A172 (cell line): ENCODE measurements at regions not wholly inside any gene's neighbourhood (a gene's known extent, or its start where the extent isn't known, plus 50 kb on each side); places are given as distances from the start of the nearest gene placed in this dataset.
"Not testable (repeated sequence)": the region's sequence is repeated elsewhere in the genome, so short reads cannot be mapped to it uniquely, and the experiment has no call there.

Experiments
- DNase-seq: peaks from one replicate; pipeline ENCODE4 v3.0.0-alpha.2; 2015; ENCODE audit warnings: low spot score

DNA sequence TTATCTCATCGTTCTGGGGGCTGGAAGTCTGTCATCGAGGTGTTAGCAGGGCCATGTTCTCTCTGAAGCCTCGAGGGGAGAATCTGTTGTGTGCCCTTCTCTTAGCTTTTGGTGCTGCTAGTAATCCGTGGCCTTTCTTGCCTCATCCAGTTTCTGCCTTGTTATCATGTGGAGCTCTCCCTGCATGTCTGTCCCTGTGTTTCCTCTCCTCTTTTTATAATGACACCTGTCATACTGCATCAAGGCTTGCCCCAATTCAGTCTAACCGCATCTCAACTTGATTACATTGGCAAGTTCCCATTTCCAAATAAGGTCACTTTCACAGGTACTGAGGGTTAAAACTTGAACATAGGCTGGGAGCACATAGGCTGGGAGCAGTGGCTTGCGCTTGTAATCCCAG, 82.6 kb upstream of the CNIH3 start:
- no peak for DNase-seq

DNA sequence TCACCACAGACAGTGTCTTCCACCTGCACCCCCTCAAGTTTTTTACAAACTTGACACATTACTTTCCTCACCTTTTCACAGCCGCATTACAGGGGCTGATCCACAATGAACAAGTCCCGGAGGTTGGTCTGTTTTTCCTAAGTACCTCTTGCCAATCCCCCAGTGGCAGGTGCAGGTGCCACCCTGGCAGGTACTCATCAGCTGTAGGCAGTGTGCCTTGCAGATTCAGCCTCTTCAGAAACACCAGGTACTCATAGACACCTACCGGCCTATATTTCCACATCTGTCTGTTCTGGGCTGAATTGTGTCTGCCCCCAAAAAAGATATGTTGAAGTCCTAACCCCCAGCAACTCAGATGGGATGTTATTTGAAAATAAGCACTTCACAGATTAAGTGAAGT, 81.4 kb upstream of the CNIH3 start:
- no peak for DNase-seq

DNA sequence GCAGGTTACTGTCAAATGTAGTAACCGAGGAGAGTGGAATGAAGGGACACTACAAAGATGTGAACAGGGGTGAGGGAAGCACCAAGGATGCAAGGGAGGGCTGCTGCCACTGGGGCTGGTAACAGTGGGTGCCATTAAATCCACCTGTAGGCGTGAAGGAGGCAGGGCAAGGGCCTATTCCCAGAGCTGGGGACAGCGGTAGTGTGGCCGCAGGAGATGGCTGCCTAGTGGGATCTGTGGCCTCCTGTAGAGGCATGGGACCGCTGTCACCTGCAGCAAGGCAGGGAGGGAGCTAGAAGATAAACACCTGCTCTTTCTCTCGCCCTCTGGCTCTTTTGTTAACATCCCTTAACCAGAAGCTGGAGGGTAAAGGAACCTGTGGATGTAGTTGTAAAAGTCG, 80.5 kb upstream of the CNIH3 start:
- DNase-seq: no peak

DNA sequence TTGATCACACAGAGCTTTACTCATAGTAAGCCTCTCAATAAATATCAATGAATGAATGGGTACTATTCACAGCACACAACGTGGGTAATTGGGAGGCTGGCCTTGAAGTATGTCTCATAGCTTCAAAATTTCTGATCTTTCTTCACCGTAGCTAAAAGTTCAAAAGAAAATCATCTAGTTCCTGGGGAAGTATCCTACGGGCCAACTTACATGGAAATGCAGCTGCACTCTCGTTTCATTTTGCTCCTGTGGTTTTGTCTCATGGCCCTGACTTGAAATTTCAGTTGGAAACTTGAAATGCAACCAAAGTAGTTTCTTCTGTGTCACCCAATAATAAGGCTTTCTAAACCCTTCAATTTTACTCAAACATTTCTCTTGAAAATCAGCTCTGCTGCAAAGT, 76.1 kb upstream of the CNIH3 start:
- no peak for DNase-seq

DNA sequence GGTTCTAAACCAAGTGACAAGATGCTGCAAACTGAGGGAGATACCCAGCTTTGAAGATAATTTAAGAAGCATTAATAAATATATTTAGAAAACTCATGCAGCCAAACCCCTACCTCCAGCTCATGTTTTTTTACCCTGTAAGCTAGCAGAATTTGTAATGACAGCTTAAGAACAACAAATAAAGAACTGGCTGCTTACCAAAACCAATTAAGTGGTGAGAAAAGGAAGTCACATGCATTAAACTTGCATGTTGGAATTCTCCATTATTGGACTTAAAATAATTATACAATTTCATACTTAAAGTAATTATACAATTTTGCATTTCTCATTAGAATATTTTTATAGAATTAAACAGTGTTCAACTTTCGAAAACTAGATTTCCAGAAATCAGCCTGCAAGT, 75.6 kb upstream of the CNIH3 start:
- DNase-seq: peak; percentile 50

DNA sequence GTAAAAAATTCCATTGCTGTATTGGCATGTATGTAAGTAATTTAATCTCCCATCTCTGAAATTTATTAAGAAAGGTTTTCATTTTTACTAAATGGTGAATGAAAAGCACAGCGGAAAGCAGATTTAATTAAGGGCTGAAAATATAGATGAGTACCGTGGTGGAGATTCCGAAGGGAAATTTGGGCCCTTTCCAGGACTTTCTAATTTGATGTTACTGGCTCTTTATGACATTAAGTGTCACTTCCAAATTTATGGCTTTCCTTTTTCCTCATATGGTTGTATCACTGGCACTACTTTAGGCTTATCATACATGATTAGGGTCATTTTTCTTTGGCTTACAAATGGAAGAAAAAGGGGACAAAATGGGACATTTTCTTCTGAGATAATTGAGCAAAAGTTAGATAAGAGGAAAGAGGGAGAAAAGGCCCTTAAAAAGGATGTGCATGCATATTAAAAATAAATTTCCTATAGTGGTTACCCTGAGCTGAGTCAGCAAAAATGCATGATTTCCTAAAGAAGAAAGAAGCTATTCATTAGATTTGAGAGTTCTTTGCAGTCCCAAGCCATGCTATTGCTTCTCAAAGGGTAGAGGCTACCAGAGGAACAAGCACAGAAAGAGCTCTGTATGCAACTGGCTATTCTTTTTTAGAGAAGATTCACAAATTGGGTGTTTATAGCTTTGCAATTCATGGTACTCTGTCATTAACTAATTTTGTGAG, 74.9 kb upstream of the CNIH3 start:
- DNase-seq: no peak

DNA sequence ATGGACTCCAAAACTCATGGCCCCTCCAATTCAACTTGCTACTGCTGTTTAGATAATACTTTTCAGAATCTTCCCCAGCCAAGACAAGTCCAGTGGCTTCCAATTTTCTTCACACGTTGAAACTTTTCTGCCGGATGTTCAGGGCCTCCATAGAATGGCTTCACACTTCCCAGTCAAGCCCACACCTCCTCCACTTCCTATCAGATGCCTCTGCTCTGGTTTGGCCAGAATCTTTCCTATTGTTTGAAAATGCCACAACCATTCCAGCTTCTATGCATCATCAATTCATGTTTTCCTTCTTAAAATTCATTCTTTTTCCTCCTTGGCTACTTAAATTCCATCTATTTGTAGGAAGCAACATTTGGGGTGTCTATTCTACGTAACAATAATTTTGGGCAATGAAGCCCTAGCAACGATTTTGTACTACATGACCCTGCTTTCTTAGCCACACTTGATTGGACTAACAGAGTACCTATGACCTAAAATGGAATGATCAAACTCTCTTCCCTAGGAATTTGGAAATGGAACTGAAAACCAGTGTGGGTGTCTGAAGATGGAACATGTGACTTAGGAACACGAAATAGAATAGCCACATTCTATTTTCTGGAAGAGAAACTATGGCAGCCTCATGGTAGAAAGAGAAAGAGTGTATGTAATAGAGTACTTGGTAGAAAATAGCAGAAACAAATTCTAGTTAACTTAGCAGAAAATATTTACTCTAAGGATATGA, 74.1 kb upstream of the CNIH3 start:
- peak; percentile 64 for DNase-seq

DNA sequence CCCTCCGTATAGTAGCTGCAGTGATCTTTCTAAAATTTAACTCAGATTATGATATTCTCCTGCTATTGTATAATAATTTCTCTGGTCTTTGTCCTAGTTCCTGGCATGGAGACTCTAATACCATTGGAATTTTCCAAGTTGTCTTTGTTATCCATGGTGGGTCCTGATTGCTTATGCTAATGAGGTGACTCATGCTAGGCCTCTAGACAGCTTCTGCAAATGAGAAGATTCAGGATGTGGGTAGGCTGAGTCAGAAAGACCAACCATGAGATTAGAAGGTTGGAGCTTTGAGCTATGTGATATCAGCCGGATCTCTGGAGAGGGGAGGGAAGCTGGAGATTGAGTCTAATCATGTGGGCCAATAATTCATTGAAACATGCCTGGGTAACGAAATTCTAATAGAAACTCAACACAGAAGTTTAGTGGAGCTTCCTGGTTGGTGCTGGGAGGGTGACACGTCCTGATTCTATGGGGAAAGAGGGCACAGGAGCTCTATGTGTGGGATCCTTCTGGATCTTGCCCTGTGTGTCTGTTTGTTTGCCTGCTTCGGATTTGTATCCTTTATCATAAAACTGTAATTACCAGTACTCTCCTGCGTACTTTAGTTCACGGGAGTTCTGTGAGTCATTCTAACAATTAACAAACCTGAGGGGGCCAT, 73.2 kb upstream of the CNIH3 start:
- peak; percentile 100 for DNase-seq

DNA sequence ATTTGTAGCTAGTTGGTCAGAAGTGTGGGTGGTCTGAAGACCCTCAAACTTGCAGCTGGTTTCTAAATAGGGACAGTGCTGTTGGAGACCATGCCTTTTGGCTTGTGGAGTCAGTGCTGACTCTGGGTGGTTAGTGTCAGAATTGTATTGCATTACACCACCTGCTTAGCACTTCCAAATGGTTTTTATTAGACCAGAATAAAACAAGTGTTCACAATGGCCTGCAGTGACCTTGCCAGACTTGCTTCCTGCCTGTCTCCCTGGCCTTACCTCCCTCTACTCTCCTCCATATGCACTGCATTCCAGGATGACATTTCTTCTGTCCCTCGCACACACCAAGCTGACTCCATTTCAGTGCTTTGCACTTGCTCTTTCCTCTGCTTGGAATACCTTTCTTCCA, 72.7 kb upstream of the CNIH3 start:
- peak; percentile 82 for DNase-seq

DNA sequence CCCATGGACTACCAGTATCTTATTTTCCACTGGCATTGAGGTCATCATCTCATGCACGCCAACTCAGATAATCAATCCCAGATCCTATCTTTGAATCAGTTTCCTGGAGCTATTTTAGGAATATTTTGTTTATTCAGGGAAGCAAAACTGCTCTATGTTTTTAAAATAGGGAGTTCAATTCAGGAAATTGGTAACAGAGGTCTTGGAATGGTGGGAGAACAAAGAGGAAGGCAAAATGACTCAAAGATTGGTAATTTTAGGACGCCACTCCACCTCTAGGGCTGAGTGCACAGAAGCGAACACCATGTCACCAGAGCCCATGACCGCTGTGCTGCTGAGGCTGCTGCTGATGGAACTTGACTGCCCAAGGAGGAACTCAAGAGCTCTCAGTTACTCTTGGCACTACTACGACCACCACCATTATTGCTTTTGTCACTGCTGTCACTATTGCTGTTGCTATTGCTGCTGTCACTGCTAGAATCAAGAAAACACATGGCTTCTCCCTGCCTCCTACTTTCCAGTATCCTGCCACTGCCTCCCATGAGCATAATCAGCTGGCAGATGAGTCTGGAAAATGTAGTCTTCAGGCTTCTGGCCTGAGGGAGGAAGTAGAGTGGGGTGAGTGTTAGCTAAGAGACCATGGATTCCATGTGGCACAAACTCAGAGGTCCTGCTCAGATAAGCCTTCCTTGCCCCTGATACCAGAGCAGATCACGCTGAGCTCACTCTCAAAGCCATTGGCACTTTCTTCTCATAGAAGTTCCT, 71.6 kb upstream of the CNIH3 start:
- DNase-seq: no peak

DNA sequence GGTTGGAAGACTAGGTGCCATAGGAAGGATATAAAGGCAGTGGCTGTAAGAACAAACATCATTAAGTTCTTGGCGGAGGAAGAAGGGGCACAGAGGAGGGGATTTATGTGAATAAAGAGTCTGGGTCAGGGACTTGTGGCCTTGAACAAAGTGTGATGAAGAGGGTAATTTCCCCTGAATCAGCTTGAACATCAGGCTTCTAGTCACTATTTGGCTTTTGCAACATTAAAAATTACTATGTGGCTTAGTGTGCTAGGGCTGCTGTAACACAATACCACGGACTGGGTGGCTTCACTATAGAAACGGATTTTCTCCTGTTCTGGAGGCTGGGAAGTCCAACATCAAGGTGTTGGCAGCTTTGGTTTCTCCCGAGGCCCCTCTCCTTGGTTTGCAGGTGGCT, 70.5 kb upstream of the CNIH3 start:
- no peak for DNase-seq

DNA sequence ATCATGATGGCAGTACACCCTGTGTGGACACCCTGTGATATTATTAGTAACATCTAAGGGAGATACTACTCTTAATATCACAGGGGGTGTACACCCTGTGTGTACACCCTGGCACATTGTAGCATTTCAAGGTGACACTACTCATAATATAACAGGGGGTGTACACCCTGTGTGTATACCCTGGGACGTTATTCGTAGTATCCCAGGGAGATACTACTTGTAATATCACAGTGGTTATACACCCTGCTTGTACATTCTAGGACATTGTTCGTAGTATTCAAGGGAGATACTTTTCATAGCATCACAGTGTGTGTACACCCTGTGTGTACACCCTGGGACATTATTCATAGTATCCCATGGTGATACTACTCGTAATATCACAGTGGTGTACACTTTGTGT, 67.4 kb upstream of the CNIH3 start:
- no peak for DNase-seq

DNA sequence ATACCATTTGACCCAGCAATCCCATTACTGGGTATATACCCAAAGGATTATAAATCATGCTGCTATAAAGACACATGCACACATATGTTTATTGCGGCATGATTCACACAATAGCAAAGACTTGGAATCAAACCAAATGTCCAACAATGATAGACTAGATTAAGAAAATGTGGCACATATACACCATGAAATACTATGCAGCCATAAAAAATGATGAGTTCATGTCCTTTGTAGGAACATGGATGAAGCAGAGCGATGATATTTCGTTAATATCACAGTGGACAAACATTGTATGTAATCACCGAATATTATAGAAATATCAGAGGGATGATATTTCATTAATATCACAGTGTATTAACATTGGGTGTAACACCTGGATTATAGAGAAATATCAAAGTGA, 64.9 kb upstream of the CNIH3 start:
- DNase-seq: not testable (repeated sequence)

DNA sequence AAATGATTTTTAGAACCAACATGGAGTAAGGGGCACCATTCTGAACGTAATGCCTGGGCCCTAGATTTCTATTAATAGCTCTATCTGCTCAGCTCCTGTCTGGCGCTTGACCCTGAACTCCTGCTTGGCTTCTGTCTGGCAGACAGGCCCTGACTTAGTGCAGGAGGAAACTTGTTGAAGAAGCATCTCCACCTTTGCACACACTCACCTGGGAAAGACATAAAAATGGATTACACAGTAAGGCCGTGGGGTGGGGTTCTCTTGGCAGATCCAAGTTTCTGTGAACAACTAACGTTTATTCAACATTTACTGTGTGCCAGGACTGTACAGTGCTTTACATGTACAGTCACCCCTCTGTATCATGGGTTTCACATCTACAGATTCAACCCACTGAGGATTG, 62.1 kb upstream of the CNIH3 start:
- no peak for DNase-seq

DNA sequence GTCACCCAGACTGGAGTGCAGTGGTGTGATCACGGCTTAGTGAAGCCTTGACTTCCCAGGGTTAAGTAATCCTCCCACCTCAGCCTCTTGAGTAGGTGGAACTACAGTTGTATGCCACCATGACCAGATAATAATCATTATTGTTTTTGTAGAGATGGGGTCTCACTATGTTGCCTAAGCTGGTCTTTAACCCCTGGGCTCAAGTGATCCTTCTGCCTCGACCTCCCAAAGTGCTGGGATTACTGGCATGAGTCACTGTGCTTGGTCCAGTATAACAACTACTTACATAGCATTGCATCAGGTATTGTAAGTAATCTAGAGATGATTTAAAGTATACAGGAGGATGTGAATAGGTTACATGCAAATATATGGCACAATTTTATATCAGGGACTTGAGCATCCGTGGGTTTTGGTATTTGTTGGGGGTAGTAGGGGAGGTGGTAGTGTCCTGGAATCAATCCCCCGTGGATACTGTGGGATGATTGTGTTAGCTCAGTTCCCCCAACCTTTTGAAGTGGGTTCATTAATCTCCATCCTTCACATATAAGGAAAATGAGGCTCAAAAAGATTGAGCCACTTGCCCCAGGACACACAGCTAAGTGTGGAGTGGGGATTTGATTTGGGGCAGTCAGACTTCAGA, 61.4 kb upstream of the CNIH3 start:
- DNase-seq: no peak

DNA sequence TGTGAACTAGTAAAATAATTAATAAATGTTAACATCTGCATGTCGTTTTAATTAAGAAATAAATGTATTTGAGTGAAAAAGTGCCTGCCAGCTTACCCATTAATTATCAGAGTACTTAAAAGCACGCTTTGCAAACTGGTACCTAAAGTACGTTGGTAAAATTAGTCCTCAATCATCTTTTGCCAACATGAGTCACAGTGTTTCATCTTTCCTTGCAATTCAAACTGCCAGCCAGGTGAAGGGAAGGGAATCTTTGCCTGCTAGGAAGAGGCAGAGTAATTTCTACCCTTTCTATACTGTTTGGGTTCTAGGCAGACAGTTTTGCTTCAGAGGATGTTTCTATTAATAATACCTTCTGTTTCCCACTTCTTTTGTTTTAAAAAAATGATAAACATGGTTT, 57.2 kb upstream of the CNIH3 start:
- DNase-seq: no peak

DNA sequence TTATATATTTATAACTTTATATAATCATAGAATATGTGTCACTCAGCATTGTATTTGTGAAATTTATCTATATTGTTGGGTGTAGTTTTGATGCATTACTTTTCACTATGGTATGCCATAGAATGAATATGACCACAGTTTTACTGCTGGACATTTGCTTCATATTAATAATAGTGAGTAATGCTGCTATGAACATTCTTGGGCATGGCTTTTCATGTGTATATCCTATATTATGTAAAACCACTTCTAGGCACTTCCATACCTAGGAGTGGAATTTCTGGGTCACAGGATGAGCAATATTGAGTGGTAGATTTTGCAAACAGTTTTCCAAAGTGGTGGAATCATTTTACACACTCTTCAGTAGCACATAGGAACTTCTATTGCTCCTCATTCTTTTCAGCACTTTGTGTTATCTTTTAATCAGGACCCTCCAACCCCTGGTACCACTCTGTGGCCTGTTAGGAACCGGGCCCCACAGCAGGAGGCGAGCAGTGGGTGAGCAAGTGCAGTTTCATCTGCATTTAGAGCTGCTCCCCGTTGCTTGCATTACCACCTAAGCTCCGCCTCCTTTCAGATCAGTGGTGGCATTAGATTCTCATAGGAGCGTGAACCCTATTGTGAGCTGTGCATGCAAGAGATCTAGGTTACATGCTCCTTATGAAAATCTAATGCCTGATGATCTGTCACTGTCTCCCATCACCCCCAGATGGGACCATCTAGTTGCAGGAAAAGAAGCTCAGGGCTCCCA, 56.0 kb upstream of the CNIH3 start:
- no peak for DNase-seq

DNA sequence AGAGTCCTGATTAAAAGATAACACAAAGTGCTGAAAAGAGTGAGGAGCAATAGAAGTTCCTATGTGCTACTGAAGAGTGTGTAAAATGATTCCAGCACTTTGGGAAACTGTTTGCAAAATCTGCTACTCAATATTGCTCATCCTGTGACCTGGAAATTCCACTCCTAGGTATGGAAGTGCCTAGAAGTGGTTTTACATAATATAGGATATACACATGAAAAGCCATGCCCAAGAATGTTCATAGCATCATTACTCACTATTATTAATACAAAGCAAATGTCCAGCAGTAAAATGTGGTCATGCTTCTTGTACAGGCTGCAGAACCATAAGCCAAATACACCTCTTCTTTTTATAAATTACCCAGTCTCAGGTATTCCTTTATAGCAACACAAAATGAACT, 53.2 kb upstream of the CNIH3 start:
- DNase-seq: not testable (repeated sequence)

DNA sequence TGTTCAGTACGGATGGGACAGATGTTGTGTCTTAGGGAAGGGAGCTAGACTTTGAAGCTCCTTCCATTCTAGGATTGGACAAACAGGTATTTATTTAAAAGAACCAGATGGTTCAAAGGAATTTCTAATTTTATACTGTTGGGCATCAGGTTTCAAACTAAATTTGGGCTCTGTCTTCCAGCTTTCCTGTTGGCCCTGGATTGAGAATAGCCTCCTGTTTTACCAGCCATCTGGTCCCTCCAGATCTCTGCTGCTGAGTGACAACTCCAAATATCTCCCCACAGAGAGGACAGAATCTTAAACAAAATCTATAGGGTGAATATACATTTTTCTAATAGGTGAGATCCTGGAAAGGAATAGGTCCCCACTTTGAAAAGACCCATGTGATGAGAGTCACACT, 52.5 kb upstream of the CNIH3 start:
- no peak for DNase-seq

DNA sequence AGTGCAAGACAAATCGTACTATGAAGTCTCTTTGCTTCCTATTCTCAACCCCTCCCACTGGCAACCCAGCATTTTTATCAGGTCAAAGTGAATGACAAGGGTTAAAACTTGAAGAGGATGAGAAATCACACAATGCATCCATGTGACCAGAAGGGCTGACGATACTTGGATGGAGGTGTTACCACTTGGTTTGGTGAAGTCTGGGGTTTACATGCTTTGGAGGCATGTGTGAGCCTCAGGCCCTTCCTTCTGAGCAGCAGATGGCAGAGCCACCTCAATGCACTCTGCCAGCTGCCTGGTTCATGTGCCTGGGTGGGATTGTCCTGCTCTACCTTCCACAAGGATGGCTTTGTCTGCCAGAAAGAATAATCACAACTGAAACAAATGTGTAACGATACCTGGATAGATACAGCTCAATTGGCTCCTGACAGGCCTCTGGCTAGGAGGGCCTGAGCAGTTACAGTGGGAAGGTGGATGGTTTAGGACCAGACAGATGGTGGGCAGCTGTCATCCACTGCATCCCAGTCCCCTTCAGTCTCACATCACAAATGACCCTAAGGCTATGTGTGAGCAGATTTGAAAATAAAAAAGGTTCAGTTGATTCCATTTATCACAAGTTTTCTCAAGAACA, 51.5 kb upstream of the CNIH3 start:
- DNase-seq: no peak

DNA sequence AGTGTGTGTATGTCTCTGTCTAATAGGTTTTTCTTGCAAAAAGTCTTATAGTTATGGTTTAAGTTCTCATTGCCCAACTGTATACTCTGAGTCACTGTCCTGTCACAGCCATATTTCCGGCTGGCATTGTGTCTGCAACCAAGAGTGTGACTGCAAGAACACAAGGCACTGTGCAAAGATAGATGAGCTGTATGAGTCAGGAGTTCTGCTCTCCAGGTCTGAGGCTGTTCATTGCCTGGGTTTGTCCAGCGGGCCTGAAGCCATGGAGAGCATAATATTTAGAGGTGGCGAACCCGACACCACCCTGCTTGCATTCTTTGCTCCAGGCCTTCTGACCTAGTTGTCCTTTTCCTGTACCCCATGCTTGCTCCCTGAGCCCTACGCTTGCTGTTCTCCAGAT, 50.9 kb upstream of the CNIH3 start:
- peak; percentile 96 for DNase-seq
